GM12892 (cell line): ENCODE measurements at regions not wholly inside any gene's neighbourhood (a gene's known extent, or its start where the extent isn't known, plus 50 kb on each side); places are given as distances from the start of the nearest gene placed in this dataset.

ENCODE experiments used
- POLR2A ChIP-seq: IDR thresholded peaks from 2 replicates; pipeline ENCODE4 v1.6.1; 2011; ENCODE audit warnings: low read depth, low read length, control low read depth
- POLR2AphosphoS5 ChIP-seq: IDR thresholded peaks from 2 replicates; pipeline ENCODE4 v1.6.1; 2011; ENCODE audit warnings: low read depth, low read length, control low read depth

DNA sequence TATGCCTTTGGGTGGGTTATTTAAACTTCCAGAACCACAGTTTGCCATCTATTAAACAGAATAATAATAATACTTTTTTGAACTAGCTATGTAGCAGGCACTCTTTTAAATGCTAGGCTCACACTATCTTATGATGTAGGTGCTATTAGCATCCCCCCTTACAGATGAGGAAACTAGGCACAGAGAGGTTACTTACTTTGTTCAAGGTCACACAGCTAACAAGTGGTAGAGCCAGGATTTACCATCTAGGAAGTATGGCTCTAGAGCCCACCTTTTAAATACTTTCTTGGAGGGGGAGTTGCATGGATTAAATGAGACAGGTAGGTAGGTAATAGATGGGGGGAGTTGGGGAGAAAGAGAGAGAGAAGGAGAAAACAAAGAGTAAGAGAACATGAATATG, 95.3 kb upstream of the NR3C1 start:
- TF ChIP-seq POLR2A (no peak), POLR2AphosphoS5 (no peak)
